GM06990 (cell line): ENCODE measurements at regions not wholly inside any gene's neighbourhood (a gene's known extent, or its start where the extent isn't known, plus 50 kb on each side); places are given as distances from the start of the nearest gene placed in this dataset.
A peak's percentile ranks its signal among the peaks of the same experiment; 100 is the strongest.

Experiments used
- DNase-seq: peaks from one replicate; pipeline ENCODE4 v3.0.0-alpha.2; 2011; ENCODE audit not compliant: insufficient read length; ENCODE audit errors: extremely low read depth
- H3K27me3 ChIP-seq: replicated peaks from 2 replicates; pipeline ENCODE4 v1.6.0; 2011; ENCODE audit warnings: low read length; ENCODE audit not compliant: control insufficient read depth, insufficient read depth
- H3K36me3 ChIP-seq: 2 replicates; pipeline ENCODE4 v1.5.1; 2011; ENCODE audit warnings: low read length; ENCODE audit not compliant: control insufficient read depth, insufficient read depth
- H3K4me3 ChIP-seq: replicated peaks from 2 replicates; pipeline ENCODE4 v1.5.1; 2011; ENCODE audit warnings: low read depth, mild to moderate bottlenecking, control low read depth, low read length
- CTCF ChIP-seq: IDR thresholded peaks from 2 replicates; pipeline ENCODE4 v1.5.1; 2011; ENCODE audit warnings: low read length, control low read depth, mild to moderate bottlenecking, inconsistent platforms; ENCODE audit not compliant: insufficient read depth, poor library complexity, severe bottlenecking

DNA sequence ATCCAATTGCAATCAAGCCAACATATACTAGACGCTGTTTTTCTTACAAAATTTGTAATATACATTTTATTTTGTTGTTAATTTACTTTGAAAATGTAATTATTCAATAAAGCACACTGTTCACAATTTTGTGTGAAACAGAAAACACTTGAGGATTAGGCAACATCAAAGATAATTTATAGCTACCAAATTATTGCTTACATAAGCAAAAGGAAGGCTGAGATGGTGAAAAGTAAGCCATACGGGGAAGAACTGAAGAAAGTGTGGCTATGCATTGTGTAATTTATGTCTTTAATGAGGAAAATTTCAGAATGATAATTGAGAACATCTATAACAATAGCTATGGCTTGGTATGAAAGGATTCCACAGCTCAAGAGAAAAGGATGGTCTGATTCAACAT is 192.0 kb downstream of the RNF144B start:
- Histone ChIP-seq H3K4me3 (no peak overlapping the region), H3K27me3 (no peaks in the 10 kb centered on the region)
- TF ChIP-seq CTCF = no peak

DNA sequence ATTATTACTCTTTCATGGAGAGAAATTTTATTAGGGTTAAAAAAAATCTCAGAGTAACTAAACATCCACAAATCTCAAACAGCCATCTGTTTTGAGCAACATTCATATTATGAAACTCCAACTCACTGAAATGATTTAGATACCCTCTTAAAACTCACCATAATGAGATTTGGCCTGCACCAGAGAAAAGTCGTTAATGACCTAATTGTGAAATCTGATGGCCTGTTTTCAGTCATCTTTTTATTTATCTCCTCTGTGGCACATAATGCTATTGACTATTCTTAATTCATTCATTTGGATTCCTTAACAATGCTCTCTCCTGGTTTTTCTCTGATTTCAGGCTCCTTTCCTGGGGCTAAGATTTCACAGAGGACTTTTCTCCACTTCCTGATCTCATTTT is 192.7 kb downstream of the RNF144B start:
- DNase-seq = no peak
- Histone ChIP-seq H3K36me3 (no peaks in the 10 kb centered on the region), H3K27me3 (no peaks in the 10 kb centered on the region), H3K4me3 (no peak overlapping the region)
- no peak for TF ChIP-seq CTCF

More for the DNA sequence above, 192.0 kb downstream of the RNF144B start:
- DNase-seq = no peak
- no peaks in the 10 kb centered on the region for H3K36me3 ChIP-seq

DNA sequence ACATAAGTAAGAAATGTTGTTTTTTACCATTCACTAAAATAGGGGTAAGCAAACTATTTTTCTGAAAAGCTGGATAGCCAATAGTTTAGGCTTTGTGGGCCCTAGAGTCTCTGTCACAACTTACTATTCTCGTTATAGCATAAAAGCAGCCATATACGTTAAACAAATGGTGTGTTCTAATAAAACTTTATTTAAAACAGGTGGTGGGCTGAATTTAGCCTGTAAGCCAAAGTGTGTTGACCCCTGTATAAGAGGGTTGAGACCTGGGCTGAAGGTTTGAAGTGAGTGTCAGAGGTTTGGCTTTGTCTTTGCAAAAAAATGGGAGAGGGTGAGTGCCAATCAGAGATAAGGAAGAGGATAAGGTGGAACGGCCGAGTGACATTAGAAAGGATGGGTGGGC is 197.2 kb downstream of the RNF144B start:
- TF ChIP-seq CTCF = no peak
- no peaks in the 10 kb centered on the region; the same call in 1 of the 2 replicates for H3K27me3 ChIP-seq
- no peaks in the 10 kb centered on the region for H3K36me3 ChIP-seq
- no peak overlapping the region for H3K4me3 ChIP-seq
- no peak for DNase-seq

GRCh38 chr6:18585032-18585573 is 198.0 kb downstream of the RNF144B start:
- TF ChIP-seq CTCF = no peak

DNA sequence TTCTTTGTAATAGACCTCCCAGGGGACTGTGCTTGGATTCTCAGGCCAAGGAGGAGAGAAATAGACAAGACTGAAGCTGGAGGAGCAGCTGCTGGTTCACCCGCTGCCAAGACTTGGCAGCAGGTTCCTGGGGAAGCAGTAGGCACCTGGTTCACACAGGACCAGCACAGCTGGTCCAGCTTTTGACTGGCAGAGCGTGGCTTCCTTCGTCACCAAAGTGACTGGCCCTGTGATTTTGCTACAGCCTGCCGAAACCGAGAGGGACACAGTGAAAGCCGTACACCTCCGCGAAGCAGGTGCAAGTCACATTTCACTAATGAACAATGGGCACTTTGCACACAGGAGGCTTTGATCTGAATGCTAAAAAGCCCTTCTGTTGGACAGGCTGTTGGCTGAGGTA is 199.0 kb downstream of the RNF144B start:
- H3K36me3 ChIP-seq = no peaks in the 10 kb centered on the region
- DNase-seq = peak; percentile 4
- no peaks in the 10 kb centered on the region; the same call in 1 of the 2 replicates for H3K27me3 ChIP-seq
- H3K4me3 ChIP-seq = no peak overlapping the region
- no peak for TF ChIP-seq CTCF

More at GRCh38 chr6:18585032-18585573, 198.0 kb downstream of the RNF144B start:
- Histone ChIP-seq H3K27me3 (no peaks in the 10 kb centered on the region; the same call in 1 of the 2 replicates), H3K4me3 (no peak overlapping the region), H3K36me3 (no peaks in the 10 kb centered on the region)
- DNase-seq = no peak

DNA sequence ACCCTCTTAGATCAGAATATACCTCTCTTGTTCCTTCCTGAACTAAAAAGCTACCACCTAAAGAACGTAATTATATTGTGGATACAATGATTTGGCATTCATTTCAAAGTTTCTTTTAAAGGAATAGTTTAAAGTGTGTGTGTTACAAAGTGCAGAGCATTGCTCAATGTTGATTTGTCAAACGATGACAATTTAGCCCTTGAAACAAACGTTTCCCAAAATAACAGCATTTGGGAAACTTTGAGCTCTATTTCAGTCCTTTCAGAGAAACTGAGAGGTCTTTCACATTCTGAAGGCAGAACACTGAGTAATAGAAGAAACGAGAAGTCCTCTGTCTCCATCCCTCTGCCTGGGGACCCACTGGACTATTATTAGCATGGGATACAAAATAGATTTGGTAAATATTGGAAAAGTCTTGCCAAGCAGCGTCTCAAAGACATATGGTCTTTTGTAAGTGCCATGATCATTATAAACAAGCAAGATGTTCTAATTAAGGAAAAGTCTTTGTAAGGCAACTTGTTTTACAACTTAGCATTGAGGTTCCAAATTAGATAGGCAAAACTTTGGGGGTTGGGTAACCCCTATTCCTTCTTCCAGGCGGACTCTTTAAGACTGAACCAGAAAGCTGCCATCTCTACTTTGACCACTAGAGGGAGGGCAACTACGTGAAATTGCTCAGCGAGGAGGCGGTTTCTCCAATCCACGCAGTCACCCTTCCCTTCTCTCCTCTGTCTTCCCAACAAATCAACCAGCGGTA is 208.8 kb downstream of the RNF144B start:
- TF ChIP-seq CTCF = peak; percentile 94
- Histone ChIP-seq H3K27me3 (no peaks in the 10 kb centered on the region; the same call in 1 of the 2 replicates), H3K36me3 (no peaks in the 10 kb centered on the region), H3K4me3 (no peak overlapping the region)
- DNase-seq = no peak
